WERI-Rb-1 (cell line): ENCODE measurements at regions not wholly inside any gene's neighbourhood (a gene's known extent, or its start where the extent isn't known, plus 50 kb on each side); places are given as distances from the start of the nearest gene placed in this dataset.

Experiments
- DNase-seq: peaks from one replicate; pipeline ENCODE4 v3.0.0-alpha.2; 2020
- H3K27ac ChIP-seq: fragments of 250-450 bp; sonication (Bioruptor Pico); 2 replicates; pipeline ENCODE4 v1.5.1; 2020; ENCODE audit warnings: mild to moderate bottlenecking, moderate library complexity
- H3K27me3 ChIP-seq: fragments of 250-450 bp; sonication (Bioruptor Pico); 2 replicates; pipeline ENCODE4 v1.5.1; 2021; ENCODE audit warnings: mild to moderate bottlenecking, low read depth, moderate library complexity; ENCODE audit not compliant: insufficient read depth, severe bottlenecking
- H3K36me3 ChIP-seq: fragments of 250-450 bp; sonication (Bioruptor Pico); 2 replicates; pipeline ENCODE4 v1.5.1; 2020; ENCODE audit warnings: mild to moderate bottlenecking, moderate library complexity
- H3K4me3 ChIP-seq: 2 replicates; pipeline ENCODE4 v1.5.1; 2011; ENCODE audit warnings: low read depth, mild to moderate bottlenecking, control low read depth, low read length
- H3K9me3 ChIP-seq: fragments of 250-450 bp; sonication (Bioruptor Pico); 2 replicates; pipeline ENCODE4 v1.5.1; 2021; ENCODE audit warnings: mild to moderate bottlenecking, moderate library complexity; ENCODE audit not compliant: severe bottlenecking
- TF ChIP-seq, protein P1 (sequence below): IDR thresholded peaks from 2 replicates; pipeline ENCODE4 v1.5.1; 2011; ENCODE audit warnings: low read depth, mild to moderate bottlenecking, control low read depth, inconsistent platforms, low read length

DNA sequence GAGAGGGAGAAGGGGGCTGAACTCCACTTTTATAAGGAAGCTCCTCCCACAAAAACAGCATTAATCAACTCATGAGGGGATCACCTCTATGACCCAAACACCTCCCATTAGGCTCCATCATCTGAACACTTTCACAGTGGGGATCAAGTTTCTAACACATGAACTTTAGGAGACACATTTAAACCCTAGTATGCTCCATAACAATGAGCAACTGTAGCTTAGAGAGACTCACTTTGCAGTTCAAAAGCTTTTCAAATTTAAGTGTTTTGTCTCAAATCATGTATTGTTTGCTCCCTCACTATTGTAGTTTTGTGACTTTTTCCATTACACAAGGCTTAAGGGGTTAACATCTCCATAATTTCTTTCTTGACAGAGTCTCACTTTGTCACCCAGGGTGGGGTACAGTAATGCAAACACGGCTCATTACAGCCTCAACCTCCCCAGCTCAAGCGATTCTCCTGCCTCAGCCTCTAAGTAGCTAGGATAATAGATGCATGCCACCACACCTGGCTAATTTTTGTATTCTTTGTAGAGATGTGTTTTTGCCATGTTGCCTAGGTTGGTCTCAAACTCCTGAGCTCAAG lies 352.7 kb upstream of the CDH20 start:
- Histone ChIP-seq H3K4me3 (no peak overlapping the region), H3K27me3 (no peaks in the 10 kb centered on the region), H3K9me3 (no peaks in the 10 kb centered on the region), H3K36me3 (no peaks in the 10 kb centered on the region), H3K27ac (no peak overlapping the region)
- DNase-seq = no peak
- TF ChIP-seq, protein P1, sequence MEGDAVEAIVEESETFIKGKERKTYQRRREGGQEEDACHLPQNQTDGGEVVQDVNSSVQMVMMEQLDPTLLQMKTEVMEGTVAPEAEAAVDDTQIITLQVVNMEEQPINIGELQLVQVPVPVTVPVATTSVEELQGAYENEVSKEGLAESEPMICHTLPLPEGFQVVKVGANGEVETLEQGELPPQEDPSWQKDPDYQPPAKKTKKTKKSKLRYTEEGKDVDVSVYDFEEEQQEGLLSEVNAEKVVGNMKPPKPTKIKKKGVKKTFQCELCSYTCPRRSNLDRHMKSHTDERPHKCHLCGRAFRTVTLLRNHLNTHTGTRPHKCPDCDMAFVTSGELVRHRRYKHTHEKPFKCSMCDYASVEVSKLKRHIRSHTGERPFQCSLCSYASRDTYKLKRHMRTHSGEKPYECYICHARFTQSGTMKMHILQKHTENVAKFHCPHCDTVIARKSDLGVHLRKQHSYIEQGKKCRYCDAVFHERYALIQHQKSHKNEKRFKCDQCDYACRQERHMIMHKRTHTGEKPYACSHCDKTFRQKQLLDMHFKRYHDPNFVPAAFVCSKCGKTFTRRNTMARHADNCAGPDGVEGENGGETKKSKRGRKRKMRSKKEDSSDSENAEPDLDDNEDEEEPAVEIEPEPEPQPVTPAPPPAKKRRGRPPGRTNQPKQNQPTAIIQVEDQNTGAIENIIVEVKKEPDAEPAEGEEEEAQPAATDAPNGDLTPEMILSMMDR = no peak

DNA sequence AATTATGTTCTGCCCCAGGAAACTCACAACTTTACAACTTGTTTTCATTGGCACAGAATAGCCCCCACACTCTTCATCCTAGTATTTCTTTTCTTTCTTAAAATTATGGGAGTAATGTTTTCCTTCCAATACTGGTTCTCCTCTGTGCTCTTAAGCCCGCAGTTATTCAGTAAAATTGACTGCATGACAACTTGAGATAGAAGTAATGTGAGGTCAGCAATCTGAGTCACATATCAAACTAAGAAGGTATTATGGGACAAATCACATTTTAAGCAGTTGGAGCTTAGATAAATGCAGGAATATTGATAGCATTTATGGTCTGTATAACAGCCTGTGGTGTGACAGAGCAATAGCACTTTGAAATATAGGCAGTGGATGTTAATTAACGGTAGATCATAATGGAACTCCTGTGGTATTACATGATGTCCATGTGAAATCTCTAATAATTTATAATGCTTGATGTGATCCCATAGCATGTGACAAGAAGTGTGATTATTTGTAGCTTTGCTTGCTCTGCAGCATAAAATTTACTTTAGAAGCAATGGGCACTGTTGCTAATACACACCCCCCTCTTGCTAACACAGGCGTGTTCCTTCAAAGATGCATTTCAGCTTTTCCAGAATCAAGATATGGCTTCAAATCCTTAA lies 351.4 kb upstream of the CDH20 start:
- Histone ChIP-seq H3K9me3 (no peaks in the 10 kb centered on the region), H3K4me3 (no peak overlapping the region), H3K27me3 (no peaks in the 10 kb centered on the region), H3K27ac (no peak overlapping the region), H3K36me3 (no peaks in the 10 kb centered on the region)
- no peak for DNase-seq
- TF ChIP-seq, protein P1 = no peak

DNA sequence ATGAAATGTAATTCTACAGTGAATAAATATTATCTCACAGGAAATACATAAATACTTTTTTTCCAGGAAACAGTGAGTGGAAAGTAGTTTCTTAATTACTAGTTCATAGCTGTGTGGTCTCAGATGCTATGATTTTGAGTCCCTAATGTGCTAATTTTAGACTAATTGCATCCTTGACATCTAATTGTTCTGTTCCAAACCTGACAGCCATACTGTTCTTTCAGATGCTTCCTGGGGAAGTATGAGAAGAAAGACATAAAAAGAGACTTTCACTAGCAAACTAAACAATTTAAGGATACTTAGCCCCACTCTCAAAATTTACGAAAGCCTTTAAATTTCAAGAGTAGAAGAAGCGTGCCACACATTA lies 350.9 kb upstream of the CDH20 start:
- no peaks in the 10 kb centered on the region for H3K36me3 ChIP-seq
- H3K27me3 ChIP-seq = no peaks in the 10 kb centered on the region
- TF ChIP-seq, protein P1 = no peak
- H3K27ac ChIP-seq = no peak overlapping the region
- H3K4me3 ChIP-seq = no peak overlapping the region
- no peak for DNase-seq
- H3K9me3 ChIP-seq = no peaks in the 10 kb centered on the region

DNA sequence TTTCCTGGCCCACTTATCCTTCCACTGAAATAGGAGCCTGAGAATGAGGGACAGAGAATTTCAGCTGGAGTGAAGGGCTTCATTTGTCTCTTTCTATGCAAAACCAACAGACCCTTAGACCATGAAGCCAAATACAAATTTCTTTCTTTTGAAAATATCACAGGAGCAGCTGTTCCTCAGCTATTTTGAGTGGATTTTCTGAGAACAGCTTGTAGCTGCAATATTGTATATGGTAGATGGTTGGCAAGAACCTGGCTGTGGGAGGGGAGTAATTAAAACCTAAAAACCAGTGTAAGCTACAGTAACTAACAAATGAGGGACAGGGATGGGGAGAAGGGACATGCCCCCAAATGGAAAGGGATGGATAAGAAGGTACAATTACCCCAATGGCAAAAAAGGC lies 350.3 kb upstream of the CDH20 start:
- TF ChIP-seq, protein P1 = no peak
- no peaks in the 10 kb centered on the region for H3K9me3 ChIP-seq
- H3K4me3 ChIP-seq = no peak overlapping the region
- no peak for DNase-seq
- no peaks in the 10 kb centered on the region for H3K27me3 ChIP-seq
- no peaks in the 10 kb centered on the region for H3K36me3 ChIP-seq
- no peak overlapping the region for H3K27ac ChIP-seq

DNA sequence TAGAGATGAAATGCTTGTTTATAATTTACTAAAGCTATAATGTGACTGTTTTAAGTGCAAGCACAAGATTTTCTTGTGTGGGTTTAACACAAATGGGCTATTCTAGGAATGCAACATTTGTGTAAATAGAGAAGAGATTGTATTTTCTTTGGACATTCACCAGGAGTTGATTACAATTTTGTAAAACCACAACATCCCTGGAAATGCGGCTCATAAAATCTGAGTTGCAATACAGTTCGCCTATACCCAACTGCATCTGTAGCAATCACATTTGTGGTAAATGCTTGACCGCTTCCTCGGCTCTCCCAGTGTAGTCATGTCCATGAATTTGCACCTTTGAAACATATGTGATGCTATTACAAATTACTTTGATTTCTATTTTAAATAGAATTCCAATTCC lies 348.7 kb upstream of the CDH20 start:
- TF ChIP-seq, protein P1 = no peak
- no peaks in the 10 kb centered on the region for H3K36me3 ChIP-seq
- no peaks in the 10 kb centered on the region for H3K27me3 ChIP-seq
- no peak for DNase-seq
- H3K9me3 ChIP-seq = no peaks in the 10 kb centered on the region
- no peak overlapping the region for H3K4me3 ChIP-seq
- H3K27ac ChIP-seq = no peak overlapping the region

DNA sequence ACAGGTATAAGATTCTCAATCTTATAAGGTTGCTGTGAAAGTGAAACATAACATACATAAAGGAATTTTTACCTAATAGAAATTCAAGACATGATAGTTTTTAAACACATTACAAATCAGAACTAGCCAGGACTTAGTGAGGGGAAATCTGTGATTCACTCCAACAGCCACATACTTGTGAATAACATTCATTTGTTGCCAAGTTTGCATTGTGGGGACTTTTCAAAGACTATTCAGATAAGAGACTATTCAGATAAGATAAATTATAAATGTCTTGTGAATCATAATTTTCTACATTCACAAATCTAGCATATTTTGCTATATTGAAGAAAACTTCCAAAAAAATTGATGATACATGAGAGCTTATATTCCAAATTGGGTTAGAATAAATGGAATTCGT lies 345.3 kb upstream of the CDH20 start:
- no peak overlapping the region for H3K27ac ChIP-seq
- H3K36me3 ChIP-seq = no peaks in the 10 kb centered on the region
- H3K4me3 ChIP-seq = no peak overlapping the region
- DNase-seq = no peak
- H3K27me3 ChIP-seq = no peaks in the 10 kb centered on the region
- H3K9me3 ChIP-seq = no peaks in the 10 kb centered on the region
- TF ChIP-seq, protein P1 = no peak
